Ovary (tissue), 7 donors: ENCODE measurements at regions not wholly inside any gene's neighbourhood (a gene's known extent, or its start where the extent isn't known, plus 50 kb on each side); places are given as distances from the start of the nearest gene placed in this dataset.

ENCODE experiments used
- DNase-seq, 5 donors: peaks; one replicate each; pipeline ENCODE4 v3.0.0-alpha.2; 2019 to 2020
- H3K27ac ChIP-seq, 2 donors: fragments of 200-600 bp; one replicate each; pipeline versions ENCODE4 v1.5.1 to v1.8.0; 2019 to 2022
- H3K27me3 ChIP-seq: fragments of 200-600 bp; one replicate; pipeline ENCODE4 v1.8.0; 2022
- H3K36me3 ChIP-seq: fragments of 200-600 bp; sonication (generic); one replicate; pipeline ENCODE4 v1.5.1; 2019
- H3K4me1 ChIP-seq: one replicate; pipeline ENCODE4 v1.8.1; 2013; ENCODE audit warnings: mild to moderate bottlenecking, moderate library complexity; ENCODE audit not compliant: insufficient read depth
- H3K4me3 ChIP-seq: fragments of 200-600 bp; sonication (generic); one replicate; pipeline ENCODE4 v1.5.1; 2017
- H3K9me3 ChIP-seq, 2 donors: fragments of 200-600 bp in 1 of 2; sonication (generic) in 1 of 2; one replicate each; pipeline versions ENCODE4 v1.5.1 to v1.8.1; 2013 to 2019; ENCODE audit warnings: mild to moderate bottlenecking in 1 of 2, moderate library complexity in 1 of 2
- EP300 ChIP-seq: sonication (generic); formaldehyde crosslinking; IDR thresholded peaks from one replicate; pipeline ENCODE4 v1.6.1; 2017; ENCODE audit warnings: antibody characterized with exemption
- POLR2A ChIP-seq: fragments of 450-650 bp; IDR thresholded peaks from one replicate; pipeline ENCODE4 v1.6.1; 2017; ENCODE audit warnings: antibody characterized with exemption, mild to moderate bottlenecking, moderate library complexity
- WGBS, 3 donors: extraction: QIAGEN DNeasy Blood & Tissue Kit in 1 of 3; methylation state at CpG; one replicate each; pipeline versions ENCODE4 v1.1.5 to v1.1.7; 2013 to 2017; 5-methylcytosine and 5-hydroxymethylcytosine counted together
- intact Hi-C, 4 donors: fragments of 100-400 bp; cut with DNase I; formaldehyde crosslinking; loops; one replicate each; pipeline versions ENCODE4 v1.11.0 to v1.15.1; 2022 to 2023
- TF ChIP-seq, protein P1 (sequence below), 3 donors: fragments of 450-650 bp in 2 of 3; fragments of 200-600 bp in 1 of 3; IDR thresholded peaks; one replicate each; pipeline versions ENCODE4 v1.5.1 to v1.8.0; 2016 to 2022; ENCODE audit warnings: antibody characterized with exemption in 3 of 3, mild to moderate bottlenecking in 1 of 3
- donor health status: DM: no; HTN: no; CAD: no; lungs with moderate emphysema.
- donor health status: DM: no; HTN: no; CAD: no.
- donor health status: Bipolar disorder and iron deficiency.
- donor health status: DM: no; HTN: no; CAD: no.
- donor health status: DM: yes; HTN: yes; CAD: no.

DNA sequence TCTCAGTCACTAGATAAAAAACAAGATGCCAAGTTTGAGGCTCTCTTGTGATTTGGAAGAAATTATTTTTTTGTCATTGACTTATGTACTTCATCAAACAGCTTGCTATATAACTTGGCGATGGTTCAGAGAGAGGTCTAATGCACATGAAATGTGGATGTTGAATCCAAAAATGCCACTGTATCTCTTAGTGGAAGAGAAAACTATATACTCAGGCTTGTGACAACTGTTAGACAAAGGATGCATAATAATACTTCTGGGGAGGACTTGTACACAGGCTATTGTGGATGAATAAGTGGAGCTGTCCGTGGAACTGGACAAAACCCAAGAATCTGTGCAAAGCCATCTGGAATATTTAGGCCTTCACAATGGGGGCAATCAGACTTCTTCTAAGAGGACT is 162.9 kb upstream of the NMUR2 start:
- H3K27ac ChIP-seq = no peak overlapping the region
- H3K36me3 ChIP-seq = no peaks in the 10 kb centered on the region
- no peak for DNase-seq
- no peaks in the 10 kb centered on the region for H3K9me3 ChIP-seq
- intact Hi-C loops = no loop called here
- TF ChIP-seq EP300 (no peak), POLR2A (no peak)
- TF ChIP-seq, protein P1, sequence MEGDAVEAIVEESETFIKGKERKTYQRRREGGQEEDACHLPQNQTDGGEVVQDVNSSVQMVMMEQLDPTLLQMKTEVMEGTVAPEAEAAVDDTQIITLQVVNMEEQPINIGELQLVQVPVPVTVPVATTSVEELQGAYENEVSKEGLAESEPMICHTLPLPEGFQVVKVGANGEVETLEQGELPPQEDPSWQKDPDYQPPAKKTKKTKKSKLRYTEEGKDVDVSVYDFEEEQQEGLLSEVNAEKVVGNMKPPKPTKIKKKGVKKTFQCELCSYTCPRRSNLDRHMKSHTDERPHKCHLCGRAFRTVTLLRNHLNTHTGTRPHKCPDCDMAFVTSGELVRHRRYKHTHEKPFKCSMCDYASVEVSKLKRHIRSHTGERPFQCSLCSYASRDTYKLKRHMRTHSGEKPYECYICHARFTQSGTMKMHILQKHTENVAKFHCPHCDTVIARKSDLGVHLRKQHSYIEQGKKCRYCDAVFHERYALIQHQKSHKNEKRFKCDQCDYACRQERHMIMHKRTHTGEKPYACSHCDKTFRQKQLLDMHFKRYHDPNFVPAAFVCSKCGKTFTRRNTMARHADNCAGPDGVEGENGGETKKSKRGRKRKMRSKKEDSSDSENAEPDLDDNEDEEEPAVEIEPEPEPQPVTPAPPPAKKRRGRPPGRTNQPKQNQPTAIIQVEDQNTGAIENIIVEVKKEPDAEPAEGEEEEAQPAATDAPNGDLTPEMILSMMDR (IDR thresholded peaks at IDR 0.05) = no peak
- 39 to 54% (median 44%) methylated on average over 2 of the region's 2 CpGs for WGBS, 3 donors
- no peak overlapping the region for H3K4me3 ChIP-seq
- H3K27me3 ChIP-seq = no peaks in the 10 kb centered on the region
- no peaks in the 10 kb centered on the region for H3K4me1 ChIP-seq

DNA sequence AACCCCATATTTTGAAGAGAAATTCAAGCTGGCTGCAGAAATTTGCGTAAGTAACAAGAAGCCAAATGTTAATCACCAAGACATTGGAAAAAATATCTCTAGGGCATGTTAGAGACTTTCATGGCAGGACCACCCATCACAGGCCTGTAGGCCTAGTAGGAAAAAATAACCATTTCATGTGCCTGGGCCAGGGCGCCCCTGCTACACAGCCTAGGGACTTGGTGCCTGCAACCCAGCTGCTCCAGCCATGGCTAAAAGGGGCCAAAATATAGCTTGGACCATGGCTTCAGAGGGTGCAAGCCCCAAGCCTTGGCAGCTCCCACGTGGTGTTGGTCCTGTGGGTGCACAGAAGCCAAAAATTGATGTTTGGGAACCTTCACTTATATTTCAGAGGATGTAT is 167.7 kb upstream of the NMUR2 start:
- Histone ChIP-seq H3K9me3 (no peaks in the 10 kb centered on the region), H3K27ac (no peak overlapping the region), H3K4me1 (no peaks in the 10 kb centered on the region), H3K27me3 (no peaks in the 10 kb centered on the region), H3K36me3 (no peaks in the 10 kb centered on the region), H3K4me3 (no peak overlapping the region)
- no peak for DNase-seq
- intact Hi-C loops = no loop called here
- TF ChIP-seq POLR2A (no peak), EP300 (no peak)
- TF ChIP-seq, protein P1 (IDR thresholded peaks at IDR 0.05) = no peak
- WGBS, 3 donors = 70 to 82% (median 76%) methylated on average over 3 of the region's 3 CpGs

DNA sequence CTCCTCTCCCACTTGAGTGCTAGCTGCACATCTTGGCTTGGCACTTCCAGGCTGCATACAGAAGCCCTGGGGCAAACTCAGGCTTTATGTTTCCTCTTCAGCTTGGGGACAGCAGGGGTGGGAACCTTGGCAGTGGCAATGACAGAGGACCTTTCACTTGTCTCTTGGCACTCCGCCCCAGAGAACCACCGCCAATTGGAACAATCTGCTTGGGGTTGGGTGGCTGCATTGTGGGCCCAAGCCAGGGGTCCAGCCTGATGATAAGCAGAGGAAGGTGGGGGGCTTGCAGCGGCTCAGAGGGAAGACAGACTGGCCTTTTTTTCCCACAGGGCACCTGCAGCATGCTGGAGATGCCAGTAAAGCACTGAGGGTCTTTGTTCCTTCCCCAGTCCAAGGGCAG is 179.0 kb upstream of the NMUR2 start:
- H3K27me3 ChIP-seq = no peaks in the 10 kb centered on the region
- WGBS, 3 donors = 83 to 88% (median 87%) methylated on average over 3 of the region's 3 CpGs
- H3K27ac ChIP-seq = no peak overlapping the region
- H3K36me3 ChIP-seq = no peaks in the 10 kb centered on the region
- H3K9me3 ChIP-seq = no peaks in the 10 kb centered on the region
- intact Hi-C loops = no loop called here
- DNase-seq = no peak
- TF ChIP-seq POLR2A (no peak), EP300 (no peak)
- TF ChIP-seq, protein P1 (IDR thresholded peaks at IDR 0.05) = no peak
- no peaks in the 10 kb centered on the region for H3K4me1 ChIP-seq
- H3K4me3 ChIP-seq = no peak overlapping the region

DNA sequence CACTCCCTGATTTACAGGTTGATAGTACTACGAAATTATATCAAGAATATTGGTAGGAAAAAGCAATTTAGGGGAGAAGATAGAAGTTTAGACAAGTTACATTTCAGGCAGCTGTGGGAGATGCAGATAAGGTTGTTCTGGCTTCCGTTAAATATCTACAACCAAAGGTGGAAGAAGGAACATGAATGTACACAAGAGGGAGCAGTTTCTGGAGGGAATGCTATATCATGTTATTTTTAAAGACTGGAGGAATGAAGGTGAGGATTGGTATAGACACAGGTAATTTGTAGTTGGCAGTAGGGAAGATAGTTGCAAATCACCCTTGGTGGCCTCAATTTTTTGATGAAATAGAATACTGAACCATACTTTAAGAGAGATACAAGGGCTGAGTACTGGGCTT is 187.3 kb upstream of the NMUR2 start:
- Histone ChIP-seq H3K9me3 (no peaks in the 10 kb centered on the region), H3K4me1 (no peaks in the 10 kb centered on the region), H3K27me3 (no peaks in the 10 kb centered on the region), H3K27ac (no peak overlapping the region), H3K36me3 (no peaks in the 10 kb centered on the region), H3K4me3 (no peak overlapping the region)
- no peak for DNase-seq
- intact Hi-C loops = no loop called here
- TF ChIP-seq EP300 (no peak), POLR2A (no peak)
- TF ChIP-seq, protein P1 (IDR thresholded peaks at IDR 0.05) = no peak
- 38 to 50% (median 42%) methylated on average over 2 of the region's 2 CpGs for WGBS, 3 donors

DNA sequence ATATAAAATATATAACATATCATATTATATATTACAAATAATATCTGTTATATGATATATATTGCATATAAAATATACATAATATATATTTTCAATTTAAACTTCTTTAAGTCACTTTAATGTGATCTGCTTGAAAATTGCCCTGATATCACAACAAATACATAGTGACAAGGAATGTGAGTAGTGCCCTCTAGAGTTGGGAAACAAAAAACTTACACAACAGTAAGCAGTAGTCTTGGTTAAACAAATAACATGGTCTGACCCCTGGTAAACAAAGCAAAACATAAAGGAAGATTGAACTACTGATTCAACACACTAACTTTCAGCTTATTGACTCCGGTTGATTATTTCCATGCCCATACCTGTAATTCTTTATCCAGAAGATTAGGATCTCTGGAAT is 188.3 kb upstream of the NMUR2 start:
- Histone ChIP-seq H3K27ac (no peak overlapping the region), H3K4me1 (no peaks in the 10 kb centered on the region), H3K4me3 (no peak overlapping the region), H3K27me3 (no peaks in the 10 kb centered on the region), H3K9me3 (no peaks in the 10 kb centered on the region), H3K36me3 (no peaks in the 10 kb centered on the region)
- TF ChIP-seq POLR2A (no peak), EP300 (no peak)
- TF ChIP-seq, protein P1 (IDR thresholded peaks at IDR 0.05) = no peak
- intact Hi-C loops = no loop called here
- DNase-seq = no peak
- WGBS, 3 donors = 84 to 93% (median 89%) methylated on average over 1 of the region's 1 CpG
